WTC11 (cell line): ENCODE measurements at regions not wholly inside any gene's neighbourhood (a gene's known extent, or its start where the extent isn't known, plus 50 kb on each side); places are given as distances from the start of the nearest gene placed in this dataset.
A peak's percentile ranks its signal among the peaks of the same experiment; 100 is the strongest.

ENCODE experiments used
- ATAC-seq: fragments of 200-7000 bp; cut with Tn5 transposase; 2 replicates; pipeline ENCODE4 v1.10.0; 2021; ENCODE audit warnings: mild to moderate bottlenecking, moderate library complexity
- CTCF ChIA-PET: fragments of 300-600 bp; sonication (Branson Sonifier 250); formaldehyde crosslinking; loops from one replicate; lab custom pipeline; 2021; ENCODE audit warnings: antibody characterized with exemption; lab: Charles Lee
- POLR2A ChIA-PET: fragments of 350-600 bp; sonication (Branson Sonifier 250); formaldehyde crosslinking; loops from one replicate; lab custom pipeline; 2021; ENCODE audit warnings: antibody characterized with exemption; lab: Charles Lee
- DNase-seq: peaks from one replicate; pipeline ENCODE4 v3.0.0; 2021; ENCODE audit warnings: low spot score
- H3K27ac Mint-ChIP-seq: 2 replicates; pipeline ENCODE4 v1.8.0; 2021; ENCODE audit warnings: mixed read lengths
- H3K27me3 Mint-ChIP-seq: 2 replicates; pipeline ENCODE4 v1.8.0; 2021; ENCODE audit warnings: low read depth, mild to moderate bottlenecking, moderate library complexity, mixed read lengths
- H3K36me3 Mint-ChIP-seq: 2 replicates; pipeline ENCODE4 v1.8.0; 2021; ENCODE audit warnings: mixed read lengths
- H3K4me1 Mint-ChIP-seq: 2 replicates; pipeline ENCODE4 v1.8.0; 2022; ENCODE audit warnings: mixed read lengths
- H3K4me3 Mint-ChIP-seq: 2 replicates; pipeline ENCODE4 v1.8.0; 2021; ENCODE audit warnings: mild to moderate bottlenecking, moderate library complexity, mixed read lengths
- H3K9me3 Mint-ChIP-seq: 2 replicates; pipeline ENCODE4 v1.8.0; 2021; ENCODE audit warnings: mixed read lengths
- ESRRA ChIP-seq: sonication (generic); formaldehyde crosslinking; IDR thresholded peaks from 2 replicates; pipeline ENCODE4 v1.8.1; 2022; ENCODE audit warnings: mild to moderate bottlenecking, missing genetic modification reagents, borderline replicate concordance
- FOXP1 ChIP-seq: sonication (generic); formaldehyde crosslinking; IDR thresholded peaks from 2 replicates; pipeline ENCODE4 v1.8.0; 2022; ENCODE audit warnings: missing genetic modification reagents, mild to moderate bottlenecking, moderate library complexity, borderline replicate concordance
- HMGA2 ChIP-seq: fragments of 250-450 bp; sonication (Bioruptor Pico); IDR thresholded peaks from 2 replicates; pipeline ENCODE4 v1.4.0; 2021; ENCODE audit warnings: mild to moderate bottlenecking, moderate library complexity
- MXD4 ChIP-seq: fragments of 250-450 bp; sonication (Bioruptor Pico); IDR thresholded peaks from 2 replicates; pipeline ENCODE4 v1.8.0; 2021; ENCODE audit warnings: mild to moderate bottlenecking, moderate library complexity, borderline replicate concordance
- NR2C2 ChIP-seq: sonication (generic); formaldehyde crosslinking; IDR thresholded peaks from 2 replicates; pipeline ENCODE4 v1.8.0; 2022; ENCODE audit warnings: mild to moderate bottlenecking, missing genetic modification reagents
- OVOL2 ChIP-seq: fragments of 250-450 bp; sonication (Bioruptor Pico); IDR thresholded peaks from 2 replicates; pipeline ENCODE4 v1.9.0; 2021; ENCODE audit warnings: mild to moderate bottlenecking, borderline replicate concordance
- RELA ChIP-seq: sonication (generic); formaldehyde crosslinking; IDR thresholded peaks from 2 replicates; pipeline ENCODE4 v1.8.1; 2022; ENCODE audit warnings: missing genetic modification reagents, mild to moderate bottlenecking, borderline replicate concordance
- RORB ChIP-seq: fragments of 250-450 bp; sonication (Bioruptor Pico); IDR thresholded peaks from 2 replicates; pipeline ENCODE4 v1.9.0; 2021; ENCODE audit warnings: mild to moderate bottlenecking
- ZNF121 ChIP-seq: sonication (generic); formaldehyde crosslinking; IDR thresholded peaks from 2 replicates; pipeline ENCODE4 v1.8.0; 2023; ENCODE audit warnings: missing genetic modification reagents
- ZNF317 ChIP-seq: sonication (generic); formaldehyde crosslinking; IDR thresholded peaks from 2 replicates; pipeline ENCODE4 v1.8.1; 2023; ENCODE audit warnings: low read depth, mild to moderate bottlenecking, moderate library complexity, missing genetic modification reagents, borderline replicate concordance
- ZNF671 ChIP-seq: fragments of 250-450 bp; sonication (Bioruptor Pico); IDR thresholded peaks from 2 replicates; pipeline ENCODE4 v1.8.0; 2021; ENCODE audit warnings: mild to moderate bottlenecking
- TF ChIP-seq, protein P1 (sequence below): sonication (generic); formaldehyde crosslinking; IDR thresholded peaks from 2 replicates; pipeline ENCODE4 v1.8.1; 2022; ENCODE audit warnings: mild to moderate bottlenecking, moderate library complexity, missing genetic modification reagents
- TF ChIP-seq, protein P2 (sequence below): sonication (generic); formaldehyde crosslinking; IDR thresholded peaks from 2 replicates; pipeline ENCODE4 v1.8.0; 2022; ENCODE audit warnings: missing genetic modification reagents
- TF ChIP-seq, protein P3 (sequence below): sonication (generic); formaldehyde crosslinking; IDR thresholded peaks from 2 replicates; pipeline ENCODE4 v1.8.0; 2022; ENCODE audit warnings: mild to moderate bottlenecking, missing genetic modification reagents
- TF ChIP-seq, protein P4 (sequence below): fragments of 250-450 bp; sonication (Bioruptor Pico); IDR thresholded peaks from 2 replicates; pipeline ENCODE4 v1.9.0; 2021; ENCODE audit warnings: mild to moderate bottlenecking, borderline replicate concordance
- TF ChIP-seq, protein P5 (sequence below): sonication (generic); formaldehyde crosslinking; conservative IDR thresholded peaks from 2 replicates; pipeline ENCODE4 v1.8.1; 2023; ENCODE audit warnings: mild to moderate bottlenecking, low read depth, missing genetic modification reagents, moderate library complexity
- TF ChIP-seq, protein P6 (sequence below): sonication (generic); formaldehyde crosslinking; IDR thresholded peaks from 2 replicates; pipeline ENCODE4 v1.8.0; 2023; ENCODE audit warnings: missing genetic modification reagents
- TF ChIP-seq, protein P7 (sequence below): sonication (generic); formaldehyde crosslinking; IDR thresholded peaks from 2 replicates; pipeline ENCODE4 v1.8.0; 2022; ENCODE audit warnings: mild to moderate bottlenecking, missing genetic modification reagents

DNA sequence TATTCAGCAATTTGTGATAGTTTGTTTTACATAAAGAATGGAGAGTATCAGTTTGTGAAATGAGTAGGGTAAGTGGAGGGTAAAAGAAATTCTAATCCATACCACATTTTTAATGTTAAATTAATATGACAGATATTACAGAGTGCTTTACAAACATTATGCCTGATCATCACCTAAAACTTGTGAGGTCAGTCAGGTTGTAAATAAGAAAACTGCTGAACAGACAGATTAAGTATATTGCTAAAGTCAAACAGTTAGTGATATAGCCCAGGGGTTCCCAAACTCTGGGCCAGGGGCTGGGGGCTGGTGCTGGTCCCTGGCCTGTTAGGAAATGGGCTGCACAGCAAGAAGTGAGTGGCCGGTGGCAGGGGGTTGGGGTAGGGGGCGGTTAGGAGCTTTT, 273.6 kb downstream of the TRAM1L1 start:
- ChIA-PET CTCF (no interaction called here), POLR2A (no interaction called here)
- Mint-ChIP-seq H3K4me1 (no peaks in the 10 kb centered on the region), H3K36me3 (no peaks in the 10 kb centered on the region), H3K4me3 (no peak overlapping the region), H3K27me3 (no peaks in the 10 kb centered on the region), H3K9me3 (no peaks in the 10 kb centered on the region), H3K27ac (no peak overlapping the region)
- DNase-seq = no peak
- TF ChIP-seq ESRRA (CRISPR knock-in tag) (no peak), RORB (CRISPR knock-in tag) (no peak), ZNF317 (no peak), ZNF671 (no peak), ZNF121 (CRISPR knock-in tag) (no peak), HMGA2 (CRISPR knock-in tag) (no peak), RELA (CRISPR knock-in tag) (no peak), OVOL2 (CRISPR knock-in tag) (no peak), NR2C2 (CRISPR knock-in tag) (no peak), FOXP1 (CRISPR knock-in tag) (no peak), MXD4 (CRISPR knock-in tag) (no peak)
- TF ChIP-seq, protein P1, sequence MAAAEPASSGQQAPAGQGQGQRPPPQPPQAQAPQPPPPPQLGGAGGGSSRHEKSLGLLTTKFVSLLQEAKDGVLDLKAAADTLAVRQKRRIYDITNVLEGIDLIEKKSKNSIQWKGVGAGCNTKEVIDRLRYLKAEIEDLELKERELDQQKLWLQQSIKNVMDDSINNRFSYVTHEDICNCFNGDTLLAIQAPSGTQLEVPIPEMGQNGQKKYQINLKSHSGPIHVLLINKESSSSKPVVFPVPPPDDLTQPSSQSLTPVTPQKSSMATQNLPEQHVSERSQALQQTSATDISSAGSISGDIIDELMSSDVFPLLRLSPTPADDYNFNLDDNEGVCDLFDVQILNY = no peak
- TF ChIP-seq, protein P2, sequence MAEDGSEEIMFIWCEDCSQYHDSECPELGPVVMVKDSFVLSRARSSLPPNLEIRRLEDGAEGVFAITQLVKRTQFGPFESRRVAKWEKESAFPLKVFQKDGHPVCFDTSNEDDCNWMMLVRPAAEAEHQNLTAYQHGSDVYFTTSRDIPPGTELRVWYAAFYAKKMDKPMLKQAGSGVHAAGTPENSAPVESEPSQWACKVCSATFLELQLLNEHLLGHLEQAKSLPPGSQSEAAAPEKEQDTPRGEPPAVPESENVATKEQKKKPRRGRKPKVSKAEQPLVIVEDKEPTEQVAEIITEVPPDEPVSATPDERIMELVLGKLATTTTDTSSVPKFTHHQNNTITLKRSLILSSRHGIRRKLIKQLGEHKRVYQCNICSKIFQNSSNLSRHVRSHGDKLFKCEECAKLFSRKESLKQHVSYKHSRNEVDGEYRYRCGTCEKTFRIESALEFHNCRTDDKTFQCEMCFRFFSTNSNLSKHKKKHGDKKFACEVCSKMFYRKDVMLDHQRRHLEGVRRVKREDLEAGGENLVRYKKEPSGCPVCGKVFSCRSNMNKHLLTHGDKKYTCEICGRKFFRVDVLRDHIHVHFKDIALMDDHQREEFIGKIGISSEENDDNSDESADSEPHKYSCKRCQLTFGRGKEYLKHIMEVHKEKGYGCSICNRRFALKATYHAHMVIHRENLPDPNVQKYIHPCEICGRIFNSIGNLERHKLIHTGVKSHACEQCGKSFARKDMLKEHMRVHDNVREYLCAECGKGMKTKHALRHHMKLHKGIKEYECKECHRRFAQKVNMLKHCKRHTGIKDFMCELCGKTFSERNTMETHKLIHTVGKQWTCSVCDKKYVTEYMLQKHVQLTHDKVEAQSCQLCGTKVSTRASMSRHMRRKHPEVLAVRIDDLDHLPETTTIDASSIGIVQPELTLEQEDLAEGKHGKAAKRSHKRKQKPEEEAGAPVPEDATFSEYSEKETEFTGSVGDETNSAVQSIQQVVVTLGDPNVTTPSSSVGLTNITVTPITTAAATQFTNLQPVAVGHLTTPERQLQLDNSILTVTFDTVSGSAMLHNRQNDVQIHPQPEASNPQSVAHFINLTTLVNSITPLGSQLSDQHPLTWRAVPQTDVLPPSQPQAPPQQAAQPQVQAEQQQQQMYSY (CRISPR knock-in tag) = no peak
- TF ChIP-seq, protein P3, sequence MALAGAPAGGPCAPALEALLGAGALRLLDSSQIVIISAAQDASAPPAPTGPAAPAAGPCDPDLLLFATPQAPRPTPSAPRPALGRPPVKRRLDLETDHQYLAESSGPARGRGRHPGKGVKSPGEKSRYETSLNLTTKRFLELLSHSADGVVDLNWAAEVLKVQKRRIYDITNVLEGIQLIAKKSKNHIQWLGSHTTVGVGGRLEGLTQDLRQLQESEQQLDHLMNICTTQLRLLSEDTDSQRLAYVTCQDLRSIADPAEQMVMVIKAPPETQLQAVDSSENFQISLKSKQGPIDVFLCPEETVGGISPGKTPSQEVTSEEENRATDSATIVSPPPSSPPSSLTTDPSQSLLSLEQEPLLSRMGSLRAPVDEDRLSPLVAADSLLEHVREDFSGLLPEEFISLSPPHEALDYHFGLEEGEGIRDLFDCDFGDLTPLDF (CRISPR knock-in tag) = no peak
- TF ChIP-seq, protein P4, sequence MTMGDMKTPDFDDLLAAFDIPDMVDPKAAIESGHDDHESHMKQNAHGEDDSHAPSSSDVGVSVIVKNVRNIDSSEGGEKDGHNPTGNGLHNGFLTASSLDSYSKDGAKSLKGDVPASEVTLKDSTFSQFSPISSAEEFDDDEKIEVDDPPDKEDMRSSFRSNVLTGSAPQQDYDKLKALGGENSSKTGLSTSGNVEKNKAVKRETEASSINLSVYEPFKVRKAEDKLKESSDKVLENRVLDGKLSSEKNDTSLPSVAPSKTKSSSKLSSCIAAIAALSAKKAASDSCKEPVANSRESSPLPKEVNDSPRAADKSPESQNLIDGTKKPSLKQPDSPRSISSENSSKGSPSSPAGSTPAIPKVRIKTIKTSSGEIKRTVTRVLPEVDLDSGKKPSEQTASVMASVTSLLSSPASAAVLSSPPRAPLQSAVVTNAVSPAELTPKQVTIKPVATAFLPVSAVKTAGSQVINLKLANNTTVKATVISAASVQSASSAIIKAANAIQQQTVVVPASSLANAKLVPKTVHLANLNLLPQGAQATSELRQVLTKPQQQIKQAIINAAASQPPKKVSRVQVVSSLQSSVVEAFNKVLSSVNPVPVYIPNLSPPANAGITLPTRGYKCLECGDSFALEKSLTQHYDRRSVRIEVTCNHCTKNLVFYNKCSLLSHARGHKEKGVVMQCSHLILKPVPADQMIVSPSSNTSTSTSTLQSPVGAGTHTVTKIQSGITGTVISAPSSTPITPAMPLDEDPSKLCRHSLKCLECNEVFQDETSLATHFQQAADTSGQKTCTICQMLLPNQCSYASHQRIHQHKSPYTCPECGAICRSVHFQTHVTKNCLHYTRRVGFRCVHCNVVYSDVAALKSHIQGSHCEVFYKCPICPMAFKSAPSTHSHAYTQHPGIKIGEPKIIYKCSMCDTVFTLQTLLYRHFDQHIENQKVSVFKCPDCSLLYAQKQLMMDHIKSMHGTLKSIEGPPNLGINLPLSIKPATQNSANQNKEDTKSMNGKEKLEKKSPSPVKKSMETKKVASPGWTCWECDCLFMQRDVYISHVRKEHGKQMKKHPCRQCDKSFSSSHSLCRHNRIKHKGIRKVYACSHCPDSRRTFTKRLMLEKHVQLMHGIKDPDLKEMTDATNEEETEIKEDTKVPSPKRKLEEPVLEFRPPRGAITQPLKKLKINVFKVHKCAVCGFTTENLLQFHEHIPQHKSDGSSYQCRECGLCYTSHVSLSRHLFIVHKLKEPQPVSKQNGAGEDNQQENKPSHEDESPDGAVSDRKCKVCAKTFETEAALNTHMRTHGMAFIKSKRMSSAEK (CRISPR knock-in tag) = no peak
- TF ChIP-seq, protein P5, sequence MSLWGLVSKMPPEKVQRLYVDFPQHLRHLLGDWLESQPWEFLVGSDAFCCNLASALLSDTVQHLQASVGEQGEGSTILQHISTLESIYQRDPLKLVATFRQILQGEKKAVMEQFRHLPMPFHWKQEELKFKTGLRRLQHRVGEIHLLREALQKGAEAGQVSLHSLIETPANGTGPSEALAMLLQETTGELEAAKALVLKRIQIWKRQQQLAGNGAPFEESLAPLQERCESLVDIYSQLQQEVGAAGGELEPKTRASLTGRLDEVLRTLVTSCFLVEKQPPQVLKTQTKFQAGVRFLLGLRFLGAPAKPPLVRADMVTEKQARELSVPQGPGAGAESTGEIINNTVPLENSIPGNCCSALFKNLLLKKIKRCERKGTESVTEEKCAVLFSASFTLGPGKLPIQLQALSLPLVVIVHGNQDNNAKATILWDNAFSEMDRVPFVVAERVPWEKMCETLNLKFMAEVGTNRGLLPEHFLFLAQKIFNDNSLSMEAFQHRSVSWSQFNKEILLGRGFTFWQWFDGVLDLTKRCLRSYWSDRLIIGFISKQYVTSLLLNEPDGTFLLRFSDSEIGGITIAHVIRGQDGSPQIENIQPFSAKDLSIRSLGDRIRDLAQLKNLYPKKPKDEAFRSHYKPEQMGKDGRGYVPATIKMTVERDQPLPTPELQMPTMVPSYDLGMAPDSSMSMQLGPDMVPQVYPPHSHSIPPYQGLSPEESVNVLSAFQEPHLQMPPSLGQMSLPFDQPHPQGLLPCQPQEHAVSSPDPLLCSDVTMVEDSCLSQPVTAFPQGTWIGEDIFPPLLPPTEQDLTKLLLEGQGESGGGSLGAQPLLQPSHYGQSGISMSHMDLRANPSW = no peak
- TF ChIP-seq, protein P6, sequence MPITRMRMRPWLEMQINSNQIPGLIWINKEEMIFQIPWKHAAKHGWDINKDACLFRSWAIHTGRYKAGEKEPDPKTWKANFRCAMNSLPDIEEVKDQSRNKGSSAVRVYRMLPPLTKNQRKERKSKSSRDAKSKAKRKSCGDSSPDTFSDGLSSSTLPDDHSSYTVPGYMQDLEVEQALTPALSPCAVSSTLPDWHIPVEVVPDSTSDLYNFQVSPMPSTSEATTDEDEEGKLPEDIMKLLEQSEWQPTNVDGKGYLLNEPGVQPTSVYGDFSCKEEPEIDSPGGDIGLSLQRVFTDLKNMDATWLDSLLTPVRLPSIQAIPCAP = no peak
- TF ChIP-seq, protein P7, sequence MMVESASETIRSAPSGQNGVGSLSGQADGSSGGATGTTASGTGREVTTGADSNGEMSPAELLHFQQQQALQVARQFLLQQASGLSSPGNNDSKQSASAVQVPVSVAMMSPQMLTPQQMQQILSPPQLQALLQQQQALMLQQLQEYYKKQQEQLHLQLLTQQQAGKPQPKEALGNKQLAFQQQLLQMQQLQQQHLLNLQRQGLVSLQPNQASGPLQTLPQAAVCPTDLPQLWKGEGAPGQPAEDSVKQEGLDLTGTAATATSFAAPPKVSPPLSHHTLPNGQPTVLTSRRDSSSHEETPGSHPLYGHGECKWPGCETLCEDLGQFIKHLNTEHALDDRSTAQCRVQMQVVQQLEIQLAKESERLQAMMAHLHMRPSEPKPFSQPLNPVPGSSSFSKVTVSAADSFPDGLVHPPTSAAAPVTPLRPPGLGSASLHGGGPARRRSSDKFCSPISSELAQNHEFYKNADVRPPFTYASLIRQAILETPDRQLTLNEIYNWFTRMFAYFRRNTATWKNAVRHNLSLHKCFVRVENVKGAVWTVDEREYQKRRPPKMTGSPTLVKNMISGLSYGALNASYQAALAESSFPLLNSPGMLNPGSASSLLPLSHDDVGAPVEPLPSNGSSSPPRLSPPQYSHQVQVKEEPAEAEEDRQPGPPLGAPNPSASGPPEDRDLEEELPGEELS (CRISPR knock-in tag) = no peak
- ATAC-seq = peak; percentile 34; the same call in 1 of the 2 replicates
